HepG2 (cell line): ENCODE measurements at regions not wholly inside any gene's neighbourhood (a gene's known extent, or its start where the extent isn't known, plus 50 kb on each side); places are given as distances from the start of the nearest gene placed in this dataset.

Experiments
- IRF2 ChIP-seq: IDR thresholded peaks from 2 replicates; pipeline ENCODE4 v1.6.1; 2018; ENCODE audit warnings: missing genetic modification reagents, missing compliant biosample characterization
- SIN3A ChIP-seq: IDR thresholded peaks from 2 replicates; pipeline ENCODE4 v1.6.1; 2011; ENCODE audit warnings: low read depth, mild to moderate bottlenecking, control low read depth, low read length, borderline replicate concordance

DNA sequence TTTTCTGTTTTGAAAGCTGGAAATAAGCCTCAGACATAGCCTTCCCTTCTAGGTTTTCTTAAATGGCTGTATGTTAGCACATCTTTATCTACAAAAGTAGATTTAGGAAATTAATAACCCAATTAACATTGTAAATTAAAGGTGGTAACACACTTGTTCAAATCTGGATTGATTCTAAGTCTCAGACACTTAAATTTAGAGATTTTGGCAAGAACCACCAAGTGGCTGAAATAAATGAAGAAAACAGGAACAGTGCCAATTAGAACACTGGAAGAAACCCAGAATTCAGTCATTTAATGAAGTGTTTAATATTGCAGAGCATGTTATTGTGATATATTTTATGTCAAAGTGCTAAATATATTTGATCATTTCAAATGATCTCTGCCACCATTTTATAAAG is 628.2 kb downstream of the USP25 start:
- TF ChIP-seq IRF2 (CRISPR knock-in tag) = no peak
- TF ChIP-seq SIN3A = no peak
